GM19238 (cell line): ENCODE measurements at regions not wholly inside any gene's neighbourhood (a gene's known extent, or its start where the extent isn't known, plus 50 kb on each side); places are given as distances from the start of the nearest gene placed in this dataset.
"Not testable (repeated sequence)": the region's sequence is repeated elsewhere in the genome, so short reads cannot be mapped to it uniquely, and the experiment has no call there.

ENCODE experiments used
- DNase-seq: peaks from one replicate; pipeline ENCODE4 v3.0.0; 2011; ENCODE audit warnings: low spot score; ENCODE audit not compliant: insufficient read length

DNA sequence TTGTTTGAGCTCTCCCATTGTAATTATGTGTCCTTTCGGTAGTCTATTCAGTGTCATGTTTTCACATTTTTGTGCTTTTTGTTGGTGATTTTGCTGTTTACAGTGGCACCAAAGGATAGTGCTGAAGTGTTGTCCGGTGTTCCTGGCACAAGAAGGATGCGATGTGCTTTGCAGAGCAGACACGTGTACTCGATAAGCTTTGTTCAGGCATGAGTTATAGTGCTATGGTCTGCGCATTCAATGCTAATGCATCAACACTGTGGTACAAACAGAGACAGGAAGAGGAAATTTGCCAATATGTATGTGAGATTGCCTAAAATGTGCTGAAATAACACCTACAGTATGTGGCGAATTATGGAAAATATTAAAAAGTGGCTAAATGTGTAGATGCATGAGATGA, 913.4 kb upstream of the ACO1 start:
- no peak for DNase-seq

DNA sequence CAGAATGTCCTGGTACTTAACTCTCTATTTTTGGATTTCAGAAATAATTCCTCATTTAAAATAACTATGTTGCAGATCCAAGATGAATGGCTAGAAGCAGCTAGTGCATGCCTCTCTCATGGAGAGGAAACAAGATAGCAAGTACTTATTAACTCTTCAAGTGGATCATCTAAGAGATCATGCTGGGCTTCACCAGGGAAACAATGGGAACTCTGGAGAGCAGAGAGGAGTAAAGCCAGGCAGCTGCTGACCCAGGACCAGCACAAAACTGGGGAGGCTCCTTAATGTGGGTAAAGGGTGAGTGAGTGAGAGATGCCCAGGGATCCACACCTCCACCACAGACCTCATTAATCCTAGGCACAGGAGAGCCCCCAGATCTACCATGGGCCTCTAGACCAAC, 897.8 kb upstream of the ACO1 start:
- DNase-seq: no peak

DNA sequence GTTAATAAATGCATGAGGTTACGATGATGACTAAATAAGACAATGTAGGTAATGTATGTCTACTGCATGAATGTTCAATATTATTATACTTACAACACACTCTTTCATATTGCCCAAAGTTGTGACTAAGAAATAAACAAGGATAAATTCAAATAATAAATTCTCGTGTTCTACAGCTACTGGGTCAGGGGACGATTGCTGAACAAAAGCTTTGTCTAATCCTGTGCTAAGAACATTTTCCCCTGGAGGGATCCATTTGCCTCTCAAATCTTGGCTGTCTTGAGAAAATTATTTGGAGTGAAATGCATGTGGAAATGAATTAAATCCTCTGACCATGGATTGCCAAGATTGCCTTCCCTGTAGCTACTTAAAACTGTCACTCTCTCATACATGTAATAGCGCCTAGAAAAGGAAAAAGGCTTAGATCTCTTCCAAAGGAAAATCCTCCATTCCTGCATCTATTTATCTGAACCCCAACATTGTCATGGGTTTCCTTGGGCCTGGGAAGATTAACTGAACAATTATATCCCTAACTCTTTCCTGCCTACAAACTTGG, 893.8 kb upstream of the ACO1 start:
- no peak for DNase-seq

DNA sequence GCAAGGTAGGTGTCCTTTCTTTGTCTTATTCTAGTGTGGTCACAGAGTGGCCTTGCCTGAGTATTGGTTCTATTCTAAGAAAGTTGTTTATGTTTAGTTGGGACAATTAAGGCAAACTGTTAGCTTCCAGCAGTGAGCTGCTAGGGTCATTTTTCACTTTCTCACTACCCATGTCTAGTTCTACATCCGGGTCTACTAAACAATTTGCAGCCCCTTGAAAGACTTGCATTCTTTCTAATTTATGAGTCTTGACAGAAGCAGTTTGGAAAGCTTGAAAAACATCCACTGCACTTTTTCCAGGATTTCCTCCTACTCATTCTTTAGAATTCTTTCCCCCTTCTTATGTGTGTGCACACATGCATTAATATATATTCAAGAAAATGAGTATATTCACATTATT, 892.2 kb upstream of the ACO1 start:
- no peak for DNase-seq

DNA sequence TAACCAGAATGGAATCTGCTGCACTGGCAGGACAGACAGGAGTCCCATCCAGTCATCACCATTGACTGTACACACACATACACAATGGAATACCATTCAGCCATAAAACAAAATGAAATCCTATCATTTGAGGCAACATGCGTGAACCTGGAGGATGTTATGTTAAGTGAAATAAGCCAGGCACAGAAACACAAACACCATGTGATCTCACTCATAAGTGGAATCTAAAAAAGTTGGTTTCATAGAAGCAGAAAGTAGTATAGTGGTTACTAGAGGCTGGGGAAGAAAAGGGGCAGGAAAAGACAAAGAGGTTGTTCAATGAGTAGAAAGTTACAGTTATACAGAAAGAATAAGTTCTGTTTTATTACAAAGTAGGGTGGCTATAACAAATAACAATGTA, 884.0 kb upstream of the ACO1 start:
- no peak for DNase-seq

DNA sequence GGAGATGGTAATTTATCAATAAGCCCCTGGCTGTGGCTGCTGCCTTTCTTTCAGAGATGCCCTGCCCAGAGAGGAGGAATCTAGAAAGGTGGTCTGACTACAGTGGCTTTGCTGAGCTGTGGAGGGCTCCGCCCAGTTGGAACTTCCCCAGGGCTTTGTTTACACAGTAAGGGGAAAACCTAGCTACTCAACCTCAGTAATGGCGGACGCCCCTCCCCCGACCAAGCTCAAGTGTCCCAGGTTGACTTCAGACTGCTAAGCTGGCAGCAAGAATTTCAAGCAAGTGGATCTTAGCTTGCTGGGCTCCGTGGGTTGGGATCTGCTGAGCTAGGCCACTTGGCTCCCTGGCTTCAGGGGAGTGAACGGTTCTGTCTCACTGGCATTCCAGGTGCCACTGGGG, 865.4 kb upstream of the ACO1 start:
- DNase-seq: no peak

DNA sequence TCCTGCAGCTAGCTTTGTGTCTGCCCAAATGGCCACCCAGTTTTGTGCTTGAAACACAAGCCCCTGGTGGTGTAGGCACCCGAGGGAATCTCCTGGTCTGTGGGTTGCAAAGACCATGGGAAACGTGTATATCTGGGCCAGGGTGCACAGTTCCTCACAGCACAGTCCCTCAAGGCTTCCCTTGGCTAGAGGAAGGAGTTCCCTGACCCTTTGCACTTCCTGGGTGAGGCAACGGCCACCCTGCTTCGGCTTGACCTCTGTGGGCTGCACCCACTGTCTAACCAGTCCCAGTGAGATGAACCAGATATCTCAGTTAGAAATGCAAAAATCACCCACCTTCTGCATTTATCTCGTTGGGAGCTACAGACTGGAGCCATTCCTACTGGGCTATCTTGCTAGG, 865.0 kb upstream of the ACO1 start:
- no peak for DNase-seq

DNA sequence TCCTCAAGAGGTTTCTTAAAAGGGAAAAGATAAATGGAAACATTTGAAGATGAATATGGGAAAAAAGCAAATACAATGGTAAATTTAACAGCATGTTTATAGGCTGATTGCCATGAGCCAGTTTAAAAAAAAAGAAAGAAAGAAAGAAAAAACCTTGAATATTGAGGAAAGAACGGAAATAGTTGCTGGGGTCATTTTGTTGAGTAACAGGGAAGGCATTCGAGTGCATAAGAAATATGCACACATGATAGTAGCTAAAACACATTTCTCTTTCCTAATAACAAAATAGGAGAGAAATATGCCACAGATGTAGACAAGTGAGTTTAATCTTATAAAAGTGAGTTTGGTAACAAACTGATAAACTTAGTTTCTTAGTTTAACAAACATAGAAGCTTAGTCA, 864.6 kb upstream of the ACO1 start:
- DNase-seq: no peak

DNA sequence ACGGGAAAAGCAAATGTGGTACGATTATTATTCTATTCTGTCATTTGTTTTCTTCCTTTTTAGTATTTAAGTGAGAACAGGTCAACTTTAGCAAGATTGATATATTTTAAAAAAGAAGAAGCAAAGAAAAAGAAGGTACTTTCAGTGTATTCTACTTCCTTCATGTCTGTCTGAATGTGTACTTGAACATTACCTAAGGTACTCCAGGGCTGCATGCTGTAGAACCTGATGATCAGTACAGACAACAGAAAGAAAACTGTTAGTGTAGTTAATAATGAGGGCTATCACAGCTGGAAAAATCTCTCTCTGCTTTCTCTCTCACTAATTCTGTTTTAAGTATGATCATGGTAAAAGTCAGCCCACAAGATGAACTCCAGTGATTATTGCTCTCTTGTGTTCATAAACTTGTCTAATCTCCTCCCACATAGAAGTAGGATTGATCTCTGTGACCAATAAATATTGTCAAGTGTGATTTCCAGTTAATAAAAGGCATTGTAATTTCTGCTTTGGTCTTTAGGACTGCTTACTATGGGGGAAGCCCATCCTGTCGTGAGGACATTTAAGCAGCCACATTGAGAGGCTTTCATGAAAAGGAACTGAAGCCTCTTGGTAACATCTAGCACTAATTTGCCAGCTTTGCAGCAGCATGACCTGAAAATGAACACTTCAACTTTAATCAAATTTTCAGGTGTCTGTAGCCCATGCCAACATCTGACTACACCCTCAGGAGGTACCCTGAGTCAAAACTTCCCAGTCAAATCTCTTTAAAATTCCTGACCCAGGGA, 864.0 kb upstream of the ACO1 start:
- DNase-seq: no peak

DNA sequence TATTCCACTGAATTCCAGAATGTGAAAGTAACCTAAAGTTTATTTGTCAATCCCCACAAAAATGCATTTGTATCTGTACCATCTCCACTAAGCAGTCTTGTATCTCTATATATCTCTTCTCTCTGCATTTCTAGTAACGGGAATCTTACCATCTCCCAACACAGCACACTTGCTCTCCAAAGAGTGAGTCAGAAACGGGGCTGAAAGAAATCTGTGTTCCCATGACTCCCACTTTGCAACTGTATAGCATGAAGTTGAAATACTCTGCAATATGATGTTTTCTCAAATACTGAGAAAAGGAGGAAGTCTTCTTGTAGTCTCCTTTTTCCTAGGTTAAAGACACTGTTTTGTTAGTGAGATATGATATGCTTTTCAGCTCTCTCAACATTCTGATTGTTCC, 848.8 kb upstream of the ACO1 start:
- no peak for DNase-seq

DNA sequence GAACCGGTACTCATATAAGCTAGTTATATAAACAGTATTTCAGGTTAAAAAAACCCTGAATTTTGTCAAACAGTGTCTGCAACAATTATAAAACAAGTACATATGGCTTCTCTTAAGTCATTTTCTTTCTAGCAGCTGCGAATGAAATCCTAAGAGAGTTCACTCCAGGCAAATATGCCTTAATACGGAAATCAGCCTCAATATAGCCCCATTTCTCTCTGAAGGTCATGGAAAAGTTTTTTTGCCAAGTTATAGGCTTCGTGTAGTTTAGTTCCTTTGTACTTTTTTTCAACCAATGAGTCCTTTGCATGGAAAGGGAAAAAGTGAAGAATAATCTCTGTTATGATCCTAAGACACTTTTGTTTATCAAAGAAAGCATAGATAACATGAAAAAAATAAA, 848.0 kb upstream of the ACO1 start:
- no peak for DNase-seq

DNA sequence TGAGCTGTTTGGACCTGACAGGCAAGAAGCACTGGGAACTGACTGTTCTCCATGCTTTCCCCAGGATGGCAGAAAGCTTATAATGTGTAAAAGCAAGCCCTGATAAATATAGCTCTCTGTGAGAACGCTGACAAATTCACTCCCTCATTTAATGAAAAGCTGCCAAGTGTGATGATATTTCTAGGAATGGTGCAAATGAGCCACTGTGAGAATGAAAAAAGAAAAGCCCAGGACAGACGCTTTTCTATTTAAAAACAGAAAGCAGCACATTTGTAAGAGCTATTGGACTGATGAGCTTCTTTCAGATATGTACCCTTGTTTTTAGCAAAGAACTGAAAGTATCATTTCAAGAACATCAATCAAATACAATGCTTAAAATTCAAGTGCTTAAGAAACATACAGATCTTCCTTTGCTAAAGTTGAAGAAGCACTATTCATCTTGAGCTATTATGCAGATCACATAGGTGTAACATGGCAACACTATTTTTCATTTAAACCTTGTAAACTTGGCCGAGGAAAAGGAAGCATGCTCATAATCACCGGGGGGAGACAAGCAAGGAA, 842.6 kb upstream of the ACO1 start:
- DNase-seq: no peak

DNA sequence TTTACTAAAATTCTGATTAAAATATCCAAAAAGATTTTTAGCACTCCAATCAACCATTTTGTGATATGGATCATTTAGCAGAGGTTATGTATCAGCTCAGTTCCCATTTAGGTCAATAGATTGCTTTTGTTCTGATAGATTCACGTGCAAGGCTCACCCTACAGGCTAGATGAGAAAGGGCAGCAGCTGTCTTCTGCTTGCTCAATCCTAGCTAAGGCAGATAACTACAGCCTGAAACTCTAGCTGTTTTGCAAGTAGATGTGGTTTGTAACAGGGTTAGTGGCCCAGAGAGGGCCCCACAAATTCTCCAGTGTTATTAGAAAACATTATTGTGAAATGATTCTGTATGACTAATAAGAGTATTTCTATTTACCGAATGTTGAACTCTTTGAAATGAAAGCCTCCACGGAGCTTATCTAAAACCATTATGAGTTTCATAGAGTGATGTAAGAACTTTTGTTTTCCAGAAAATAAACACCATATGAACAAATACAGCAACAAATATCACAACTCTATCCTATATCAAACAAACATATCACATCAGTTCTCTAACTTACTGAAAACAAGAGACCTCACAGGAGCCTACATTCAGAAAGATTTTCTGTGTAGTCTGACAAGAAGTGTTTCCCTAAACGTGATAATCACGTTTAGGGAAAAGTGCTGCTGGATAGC, 841.9 kb upstream of the ACO1 start:
- DNase-seq: peak; percentile 7

DNA sequence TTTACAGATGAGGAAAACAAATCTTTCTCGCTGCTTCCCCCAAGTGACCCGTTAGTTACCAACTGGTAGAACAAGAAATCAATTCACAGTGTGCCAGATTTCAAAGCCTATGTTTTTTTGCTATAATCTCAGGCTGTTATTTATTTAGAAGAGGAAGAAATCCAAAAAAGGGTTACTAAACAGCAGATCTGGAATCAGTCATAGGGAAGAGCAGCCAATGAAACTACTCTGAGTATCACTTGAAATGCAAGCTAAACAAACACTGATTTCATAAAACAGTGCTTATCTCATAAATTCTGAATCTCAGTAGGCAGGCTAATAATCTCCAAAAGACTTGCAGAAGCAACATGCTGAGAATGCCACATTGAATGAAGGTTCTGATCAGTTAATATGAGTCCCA, 829.5 kb upstream of the ACO1 start:
- no peak for DNase-seq

DNA sequence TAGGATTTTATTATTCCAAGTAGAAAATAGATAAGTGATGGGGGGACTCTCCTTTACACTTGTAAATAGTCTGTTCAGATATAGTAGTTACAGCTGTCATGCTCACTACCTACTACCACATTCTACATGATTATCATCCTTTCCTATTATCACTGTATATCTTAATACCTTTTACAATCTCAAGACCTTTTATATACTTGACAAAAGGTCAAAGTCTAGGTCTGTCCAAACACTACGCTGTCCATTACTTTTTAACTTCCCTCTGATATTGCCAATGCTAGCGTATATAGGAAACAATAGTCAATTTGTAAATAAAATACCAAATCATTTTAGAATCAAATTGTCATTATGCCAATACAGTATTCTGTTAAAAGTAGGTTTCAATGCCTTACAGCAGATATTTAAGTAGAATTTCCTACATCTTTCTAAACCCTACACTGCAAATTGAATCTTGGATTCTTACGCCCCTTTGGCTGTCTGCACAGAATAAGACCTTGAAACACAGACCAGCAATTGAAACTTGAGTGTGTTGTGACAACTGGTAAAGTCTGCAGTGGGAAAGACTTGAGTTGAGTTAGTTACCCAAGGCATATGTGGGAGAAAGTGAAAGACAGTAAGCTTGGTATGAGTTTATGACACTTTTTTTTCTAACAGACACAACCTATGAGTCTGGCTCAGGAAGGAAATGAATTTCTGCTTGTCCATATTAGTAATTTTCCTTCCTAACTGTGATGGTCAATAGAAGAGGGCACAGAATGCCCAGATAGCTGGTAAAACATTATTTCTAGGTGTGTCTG, 827.6 kb upstream of the ACO1 start:
- DNase-seq: no peak

DNA sequence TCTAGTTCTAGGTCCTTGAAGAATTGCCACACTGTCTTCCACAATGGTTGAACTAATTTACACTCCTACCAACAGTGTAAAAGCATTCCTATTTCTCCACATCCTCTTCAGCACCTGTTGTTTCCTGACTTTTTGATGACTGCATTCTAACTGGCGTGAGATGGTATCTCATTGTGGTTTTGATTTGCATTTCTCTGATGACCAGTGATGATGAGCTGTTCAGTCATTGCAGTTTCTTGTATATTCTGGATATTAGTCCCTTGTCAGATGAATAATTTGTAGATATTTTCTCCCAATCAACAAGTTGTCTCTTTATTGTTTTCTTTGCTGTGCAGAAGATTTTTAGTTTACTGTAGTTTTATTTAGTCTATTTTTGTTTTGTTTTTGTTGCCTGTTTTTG, 812.3 kb upstream of the ACO1 start:
- DNase-seq: not testable (repeated sequence)

DNA sequence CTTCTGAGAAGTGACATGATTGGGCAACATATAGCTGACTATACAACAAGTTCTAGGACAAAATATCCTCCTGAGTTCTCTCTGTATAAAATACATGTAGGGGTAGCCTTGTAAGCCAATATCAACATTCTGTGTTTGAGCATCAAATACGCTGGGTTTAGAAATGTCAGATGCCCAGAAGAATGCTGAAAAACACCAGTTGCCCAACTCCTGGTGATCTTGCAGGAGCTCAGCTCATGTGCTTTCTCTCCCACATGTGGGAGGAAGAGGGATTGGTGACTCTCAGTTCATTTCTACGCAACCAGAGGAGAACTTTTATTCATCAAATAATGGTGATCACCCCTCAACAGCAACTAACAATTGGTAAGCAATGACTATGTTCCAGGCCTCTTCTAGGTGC, 810.9 kb upstream of the ACO1 start:
- no peak for DNase-seq

DNA sequence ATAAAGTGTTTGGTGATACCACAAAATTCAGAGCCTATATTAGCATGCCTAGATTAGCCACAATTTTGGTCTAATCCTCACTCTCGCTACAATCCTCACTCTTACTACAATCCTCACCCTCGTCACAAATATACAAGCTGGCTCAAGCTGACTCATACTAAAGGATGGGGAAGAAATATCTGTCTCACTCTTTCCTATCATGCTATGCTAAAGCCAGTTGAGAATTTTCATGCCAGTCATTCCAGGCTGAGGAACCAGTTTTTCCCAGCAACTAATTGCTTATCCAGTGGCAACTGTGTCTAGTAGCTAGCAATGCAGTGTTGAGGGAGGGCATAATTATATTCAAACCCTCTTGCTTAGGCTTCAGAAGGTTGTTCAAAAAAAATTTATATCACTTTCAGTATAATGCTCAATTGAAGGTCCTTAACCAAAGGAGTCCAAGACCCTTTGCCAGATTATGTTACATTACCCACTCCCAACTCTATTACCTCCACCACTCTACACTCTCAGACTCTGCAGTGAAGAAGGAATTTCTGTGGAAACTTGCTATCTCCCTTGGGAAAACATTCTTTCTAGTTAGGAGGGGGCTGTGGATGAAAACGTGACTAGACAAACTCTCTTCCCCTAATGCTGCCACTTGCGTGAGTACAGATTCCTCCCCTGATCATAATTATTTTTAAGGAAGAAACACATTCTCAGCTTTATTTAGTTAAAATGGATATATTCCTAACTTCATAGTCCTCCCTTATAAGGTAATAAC, 810.3 kb upstream of the ACO1 start:
- no peak for DNase-seq

DNA sequence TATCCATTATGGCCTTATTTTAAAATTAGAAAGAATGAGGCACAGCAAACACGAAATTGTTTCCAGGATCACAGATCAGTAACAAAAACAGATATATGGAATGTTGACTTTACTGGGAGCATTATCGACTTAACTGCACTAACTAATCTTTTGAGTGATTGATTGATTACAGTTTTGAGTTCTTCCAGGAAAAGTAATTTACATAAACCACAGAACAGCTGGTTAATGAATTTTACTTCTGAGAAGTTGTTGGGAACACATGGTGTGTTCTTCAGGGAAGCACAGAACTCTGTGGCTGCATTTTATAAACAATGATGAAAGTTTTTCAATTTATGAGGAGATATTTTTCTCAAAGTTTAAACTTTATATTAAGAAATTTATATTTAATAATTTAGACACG, 802.4 kb upstream of the ACO1 start:
- no peak for DNase-seq

DNA sequence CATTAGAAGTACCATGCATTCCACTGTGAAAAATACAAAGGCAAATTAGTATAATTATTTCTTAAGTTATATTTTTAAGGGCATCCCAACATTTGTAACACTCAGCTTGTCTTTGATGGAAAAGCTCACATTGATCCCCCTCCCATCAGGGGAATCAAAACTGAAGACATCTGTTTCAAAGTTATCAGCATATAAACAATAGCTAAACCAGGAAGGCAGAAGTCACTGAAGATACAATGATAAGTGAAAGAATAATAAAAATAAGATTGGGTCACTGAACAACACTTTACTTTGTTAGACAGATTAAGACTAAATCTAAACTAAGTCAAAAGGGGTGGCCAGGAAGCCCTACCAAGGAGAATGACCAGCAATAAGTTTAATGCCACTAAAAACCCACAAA, 801.9 kb upstream of the ACO1 start:
- no peak for DNase-seq

DNA sequence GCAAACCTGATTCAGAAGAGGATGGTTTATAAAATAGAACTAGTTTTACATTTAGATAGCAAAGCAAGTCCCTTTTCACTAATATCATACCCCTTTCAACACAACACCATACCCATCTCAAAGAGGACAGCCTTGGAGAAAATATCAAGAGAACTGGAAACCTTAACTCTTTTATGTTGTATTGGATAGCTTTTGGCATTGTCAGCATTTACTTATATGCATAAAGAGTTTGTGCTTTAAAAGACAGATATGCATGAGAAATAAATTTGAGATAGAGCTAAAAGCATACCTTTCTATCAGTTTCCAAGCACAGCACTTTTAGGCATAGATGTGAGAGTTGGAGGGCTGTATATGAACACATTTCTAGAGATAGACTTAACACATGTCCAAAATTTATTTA, 799.3 kb upstream of the ACO1 start:
- no peak for DNase-seq
